PFSK-1 (cell line): ENCODE measurements at regions not wholly inside any gene's neighbourhood (a gene's known extent, or its start where the extent isn't known, plus 50 kb on each side); places are given as distances from the start of the nearest gene placed in this dataset.

Source experiments
- FOXP2 ChIP-seq: optimal IDR thresholded peaks from 2 replicates; pipeline ENCODE3; 2011; ENCODE audit warnings: borderline replicate concordance, control low read depth, inconsistent platforms; ENCODE audit not compliant: insufficient read depth; ENCODE audit errors: extremely low read length, extremely low read depth
- POLR2AphosphoS5 ChIP-seq: IDR thresholded peaks from 2 replicates; pipeline ENCODE4 v1.6.1; 2012; ENCODE audit warnings: low read depth, mild to moderate bottlenecking, control low read depth, low read length, moderate library complexity
- REST ChIP-seq, 2 experiments: IDR thresholded peaks; 2 replicates each; pipeline versions ENCODE4 v1.6.1 to v1.8.0; 2011 to 2012; ENCODE audit warnings: low read depth in 2 of 2, low read length in 2 of 2, control low read depth in 1 of 2, inconsistent platforms in 1 of 2, mild to moderate bottlenecking in 1 of 2, moderate library complexity in 1 of 2; ENCODE audit not compliant: insufficient read depth in 1 of 2
- TAF1 ChIP-seq: IDR thresholded peaks from 2 replicates; pipeline ENCODE4 v1.6.1; 2012; ENCODE audit warnings: low read length, control low read depth, borderline replicate concordance; ENCODE audit not compliant: insufficient read depth

- TF ChIP-seq POLR2AphosphoS5: no peak
- TF ChIP-seq REST (IDR thresholded peaks at IDR 0.05; ENCODE audit: insufficient read depth in 1 of 2, low read depth in 2 of 2, low read length in 2 of 2): no peak
- no peak for TF ChIP-seq FOXP2
- TF ChIP-seq TAF1: no peak
Observed at GRCh38 chr2:238504181-238504931, 77.6 kb downstream of the ASB1 start.
